CD8-positive, alpha-beta memory T cell (primary cell): ENCODE measurements at regions not wholly inside any gene's neighbourhood (a gene's known extent, or its start where the extent isn't known, plus 50 kb on each side); places are given as distances from the start of the nearest gene placed in this dataset.

Experiments used
- CTCF ChIA-PET: fragments of 350-600 bp; sonication (Branson Sonifier 250); formaldehyde crosslinking; loops from one replicate; lab custom pipeline; 2021; ENCODE audit warnings: antibody characterized with exemption; lab: Charles Lee
- POLR2A ChIA-PET: fragments of 350-600 bp; sonication (Branson Sonifier 250); formaldehyde crosslinking; loops from one replicate; lab custom pipeline; 2021; ENCODE audit warnings: antibody characterized with exemption; lab: Charles Lee
- DNase-seq, 5 donors: peaks; one replicate each; pipeline versions ENCODE4 v3.0.0 to v3.0.0-alpha.2; 2020 to 2022; ENCODE audit warnings: mixed read lengths in 1 of 5
- H3K27ac ChIP-seq: one replicate; pipeline ENCODE4 v1.7.0; 2013; ENCODE audit warnings: low read depth, mild to moderate bottlenecking, low read length, moderate library complexity
- H3K27me3 ChIP-seq: 2 replicates; pipeline ENCODE4 v1.7.0; 2013; ENCODE audit warnings: low read length, mild to moderate bottlenecking; ENCODE audit not compliant: insufficient read depth, poor library complexity, severe bottlenecking
- H3K36me3 ChIP-seq: 2 replicates; pipeline ENCODE4 v1.7.0; 2013; ENCODE audit warnings: mild to moderate bottlenecking, low read length, moderate library complexity; ENCODE audit not compliant: insufficient read depth
- H3K4me1 ChIP-seq: 2 replicates; pipeline ENCODE4 v1.7.0; 2013; ENCODE audit warnings: mild to moderate bottlenecking, low read length, moderate library complexity; ENCODE audit not compliant: insufficient read depth
- H3K4me3 ChIP-seq: 2 replicates; pipeline ENCODE4 v1.7.0; 2013; ENCODE audit warnings: mild to moderate bottlenecking, low read length
- H3K9me3 ChIP-seq: 2 replicates; pipeline ENCODE4 v1.7.0; 2013; ENCODE audit warnings: mild to moderate bottlenecking, low read length
- H3K27ac Mint-ChIP-seq, 8 donors: one replicate each; pipeline ENCODE4 v1.8.0; 2020 to 2021; ENCODE audit warnings: mixed read lengths in 8 of 8, mild to moderate bottlenecking in 6 of 8, inconsistent platforms in 3 of 8, moderate library complexity in 3 of 8
- H3K27me3 Mint-ChIP-seq, 2 donors: one replicate each; pipeline ENCODE4 v1.8.0; 2020 to 2021; ENCODE audit warnings: mixed read lengths in 2 of 2, mild to moderate bottlenecking in 1 of 2, moderate library complexity in 1 of 2
- H3K36me3 Mint-ChIP-seq, 3 donors: one replicate each; pipeline ENCODE4 v1.8.0; 2020 to 2021; ENCODE audit warnings: mixed read lengths in 3 of 3, inconsistent platforms in 1 of 3, mild to moderate bottlenecking in 1 of 3
- H3K4me1 Mint-ChIP-seq, 3 donors: one replicate each; pipeline ENCODE4 v1.8.0; 2020 to 2021; ENCODE audit warnings: mixed read lengths in 3 of 3, inconsistent platforms in 1 of 3, mild to moderate bottlenecking in 1 of 3
- H3K4me3 Mint-ChIP-seq, 7 donors: one replicate each; pipeline ENCODE4 v1.8.0; 2020 to 2021; ENCODE audit warnings: mixed read lengths in 7 of 7, mild to moderate bottlenecking in 6 of 7, moderate library complexity in 4 of 7, inconsistent platforms in 2 of 7
- H3K9me3 Mint-ChIP-seq, 5 donors: one replicate each; pipeline ENCODE4 v1.8.0; 2020 to 2022; ENCODE audit warnings: mixed read lengths in 5 of 5, mild to moderate bottlenecking in 3 of 5, moderate library complexity in 2 of 5, inconsistent platforms in 1 of 5

DNA sequence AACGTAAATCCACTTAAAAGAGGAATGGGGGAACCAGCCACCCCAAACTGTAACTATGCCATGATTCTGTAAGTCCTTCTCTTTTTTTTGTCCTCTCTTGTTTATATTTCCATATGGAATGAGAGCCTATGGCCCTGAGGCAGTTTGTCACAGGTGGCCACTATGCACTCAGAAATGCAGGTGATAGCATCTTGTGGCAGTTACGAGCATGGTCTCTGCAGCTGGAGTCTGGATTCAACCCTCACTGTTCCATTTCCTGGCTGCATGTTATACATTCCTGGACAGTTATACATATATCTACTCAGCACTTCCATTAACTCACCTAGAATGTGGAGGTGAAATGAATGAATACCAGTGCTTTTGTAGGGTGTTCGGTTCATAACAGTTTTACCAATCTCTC is 291.5 kb upstream of the FANCL start:
- Histone ChIP-seq H3K27ac (no peak overlapping the region), H3K4me1 (no peaks in the 10 kb centered on the region), H3K4me3 (no peak overlapping the region), H3K36me3 (no peaks in the 10 kb centered on the region), H3K9me3 (no peaks in the 10 kb centered on the region), H3K27me3 (no peaks in the 10 kb centered on the region)
- Mint-ChIP-seq H3K27ac (no peak overlapping the region), H3K9me3 (peaks cover 0 to 4% (median 0%) of the 10 kb centered on the region in 5 donors), H3K4me3 (no peak overlapping the region), H3K36me3 (no peaks in the 10 kb centered on the region), H3K4me1 (no peaks in the 10 kb centered on the region), H3K27me3 (peaks cover 4 to 6% of the 10 kb centered on the region in 2 donors)
- POLR2A ChIA-PET: no interaction called here
- DNase-seq: no peak
- CTCF ChIA-PET: no interaction called here

DNA sequence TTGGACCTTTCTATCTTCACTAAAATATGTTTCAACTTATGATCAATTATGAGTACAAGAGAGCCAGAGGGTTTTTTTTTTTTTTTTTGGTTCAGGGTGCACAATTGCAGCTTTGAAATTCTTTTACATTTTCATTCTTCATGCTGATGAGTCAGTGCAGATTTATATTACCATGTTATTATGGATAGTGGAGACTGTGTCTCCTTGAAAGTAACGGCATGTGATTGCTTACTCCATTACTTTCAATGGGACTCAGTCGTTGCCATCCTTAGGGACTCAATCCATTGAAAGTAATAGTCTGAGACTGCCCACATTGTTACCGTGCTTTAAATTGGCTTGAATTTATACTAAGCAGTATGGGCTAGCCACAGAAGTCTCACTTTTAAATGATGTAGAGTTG is 286.5 kb upstream of the FANCL start:
- H3K27ac Mint-ChIP-seq: no peak overlapping the region
- Histone ChIP-seq H3K4me3 (no peak overlapping the region), H3K27me3 (no peaks in the 10 kb centered on the region), H3K4me1 (no peaks in the 10 kb centered on the region), H3K9me3 (no peaks in the 10 kb centered on the region), H3K27ac (no peak overlapping the region), H3K36me3 (no peaks in the 10 kb centered on the region)
- ChIA-PET CTCF (no interaction called here), POLR2A (no interaction called here)
- no peaks in the 10 kb centered on the region for H3K36me3 Mint-ChIP-seq
- no peaks in the 10 kb centered on the region for H3K4me1 Mint-ChIP-seq
- H3K27me3 Mint-ChIP-seq: peaks cover 4 to 6% of the 10 kb centered on the region in 2 donors
- DNase-seq: no peak
- H3K9me3 Mint-ChIP-seq: peaks cover 0 to 3% (median 0%) of the 10 kb centered on the region in 5 donors
- H3K4me3 Mint-ChIP-seq: no peak overlapping the region

DNA sequence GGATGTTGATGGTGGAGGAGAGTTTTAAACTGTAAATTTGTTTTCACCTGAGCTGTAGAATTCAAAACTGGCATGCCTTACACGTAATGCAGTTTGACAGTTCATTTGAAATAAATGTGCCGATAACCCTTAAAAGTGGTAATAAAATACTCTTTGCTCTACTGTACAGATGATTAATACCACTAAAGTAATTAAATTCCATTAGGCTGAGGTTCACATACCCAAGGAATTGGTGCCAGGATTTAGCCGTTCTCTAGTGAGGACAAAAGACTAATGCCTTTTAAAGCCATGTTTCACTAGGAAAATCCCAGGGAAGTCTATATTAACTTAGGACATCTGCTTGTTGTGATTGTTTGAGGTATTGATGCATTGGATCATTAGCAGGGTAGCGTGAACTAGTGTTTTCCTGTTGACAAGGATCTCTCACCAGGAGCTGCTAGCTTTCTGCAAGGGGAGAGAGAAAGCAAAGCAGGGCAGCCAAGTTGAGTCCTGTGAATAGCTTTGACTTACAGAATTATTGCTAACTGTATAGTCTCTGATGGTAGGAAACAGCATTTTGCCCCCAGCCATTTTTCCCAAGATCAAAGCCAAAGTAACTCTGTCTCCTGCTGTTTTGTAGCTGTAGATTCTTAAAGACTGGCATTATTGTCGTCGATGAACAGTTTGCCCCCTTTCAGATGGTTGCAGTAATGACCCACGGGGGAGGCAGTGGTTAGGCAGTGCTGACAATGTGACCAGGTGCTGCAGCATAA is 280.9 kb upstream of the FANCL start:
- Histone ChIP-seq H3K36me3 (no peaks in the 10 kb centered on the region), H3K27me3 (no peaks in the 10 kb centered on the region), H3K9me3 (no peaks in the 10 kb centered on the region), H3K4me3 (no peak overlapping the region), H3K27ac (no peak overlapping the region), H3K4me1 (no peaks in the 10 kb centered on the region)
- ChIA-PET CTCF (no interaction called here), POLR2A (no interaction called here)
- Mint-ChIP-seq H3K27me3 (peaks cover 2 to 5% of the 10 kb centered on the region in 2 donors), H3K27ac (no peak overlapping the region), H3K4me1 (no peaks in the 10 kb centered on the region), H3K9me3 (no peaks in the 10 kb centered on the region), H3K36me3 (no peaks in the 10 kb centered on the region), H3K4me3 (no peak overlapping the region)
- DNase-seq: no peak

DNA sequence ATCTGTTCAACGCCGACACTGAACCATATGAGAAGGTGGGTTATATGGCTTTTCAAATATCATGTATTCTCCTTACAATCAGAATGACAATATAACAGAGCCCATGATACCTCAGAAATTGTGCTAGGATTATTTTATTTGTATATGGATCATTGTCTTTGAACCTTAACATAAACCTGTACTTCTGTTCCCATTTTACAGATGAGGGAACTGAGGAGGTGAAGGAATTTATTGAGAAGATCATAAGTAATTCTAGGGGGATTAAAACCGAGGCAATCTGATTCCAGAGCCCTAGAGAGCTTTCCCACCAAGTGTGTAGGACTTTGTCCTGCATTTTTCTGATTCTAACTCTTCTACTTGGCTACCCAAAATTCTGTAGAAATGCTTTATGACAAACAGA is 279.8 kb upstream of the FANCL start:
- ChIA-PET POLR2A (no interaction called here), CTCF (no interaction called here)
- H3K27me3 Mint-ChIP-seq: peaks cover 2 to 5% of the 10 kb centered on the region in 2 donors
- H3K27me3 ChIP-seq: no peaks in the 10 kb centered on the region
- no peaks in the 10 kb centered on the region for H3K4me1 ChIP-seq
- H3K9me3 ChIP-seq: no peaks in the 10 kb centered on the region
- DNase-seq: no peak
- H3K36me3 ChIP-seq: no peaks in the 10 kb centered on the region
- H3K4me3 Mint-ChIP-seq: no peak overlapping the region
- H3K27ac Mint-ChIP-seq: no peak overlapping the region
- no peak overlapping the region for H3K4me3 ChIP-seq
- no peaks in the 10 kb centered on the region for H3K36me3 Mint-ChIP-seq
- no peaks in the 10 kb centered on the region for H3K4me1 Mint-ChIP-seq
- H3K9me3 Mint-ChIP-seq: no peaks in the 10 kb centered on the region
- H3K27ac ChIP-seq: no peak overlapping the region

DNA sequence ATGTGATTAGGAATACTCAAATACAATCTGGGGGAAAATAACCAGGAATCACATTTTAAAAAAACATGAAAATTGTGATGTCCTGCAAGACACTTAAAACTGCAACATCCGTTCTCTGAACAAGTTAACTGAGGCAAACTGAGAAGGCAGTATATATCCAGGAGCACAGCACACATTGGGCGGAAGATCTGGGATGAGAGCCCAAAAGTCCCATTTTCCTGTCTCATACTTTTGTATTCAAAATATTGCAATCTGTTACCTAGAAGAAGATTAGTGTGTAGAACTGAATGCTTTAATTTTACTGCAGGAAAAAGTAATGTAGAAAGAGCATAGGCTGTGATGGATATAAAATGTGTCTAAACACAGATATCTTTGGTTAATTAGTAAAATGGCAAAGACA is 276.8 kb upstream of the FANCL start:
- H3K36me3 ChIP-seq: no peaks in the 10 kb centered on the region
- H3K4me3 Mint-ChIP-seq: no peak overlapping the region
- H3K4me1 Mint-ChIP-seq: no peaks in the 10 kb centered on the region
- no peaks in the 10 kb centered on the region for H3K9me3 ChIP-seq
- H3K36me3 Mint-ChIP-seq: no peaks in the 10 kb centered on the region
- H3K4me3 ChIP-seq: no peak overlapping the region
- H3K27ac ChIP-seq: no peak overlapping the region
- no peaks in the 10 kb centered on the region for H3K27me3 ChIP-seq
- no peak for DNase-seq
- ChIA-PET POLR2A (no interaction called here), CTCF (no interaction called here)
- H3K4me1 ChIP-seq: no peaks in the 10 kb centered on the region
- no peak overlapping the region for H3K27ac Mint-ChIP-seq
- no peaks in the 10 kb centered on the region for H3K9me3 Mint-ChIP-seq
- peaks cover 2 to 5% of the 10 kb centered on the region in 2 donors for H3K27me3 Mint-ChIP-seq

DNA sequence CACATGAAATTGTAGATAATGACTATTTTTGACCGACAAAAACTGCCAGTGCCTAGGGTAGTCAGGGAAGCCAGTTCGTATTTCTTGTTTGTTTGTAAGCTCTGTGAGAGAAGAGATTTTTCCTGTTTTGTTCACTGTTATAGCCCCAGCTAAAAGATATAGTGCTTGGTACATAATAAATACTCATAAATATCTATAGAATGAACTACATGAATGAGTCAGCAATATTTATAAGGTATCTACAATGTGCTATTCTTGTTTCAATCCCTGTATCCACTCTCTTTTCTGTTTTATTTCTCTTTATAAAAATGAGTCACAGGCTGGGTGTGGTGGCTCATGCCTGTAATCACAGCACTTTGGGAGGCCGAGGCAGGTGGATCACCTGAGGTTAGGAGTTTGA is 275.6 kb upstream of the FANCL start:
- Mint-ChIP-seq H3K36me3 (no peaks in the 10 kb centered on the region), H3K27ac (no peak overlapping the region), H3K9me3 (no peaks in the 10 kb centered on the region), H3K27me3 (peaks cover 2 to 5% of the 10 kb centered on the region in 2 donors), H3K4me3 (no peak overlapping the region), H3K4me1 (no peaks in the 10 kb centered on the region)
- Histone ChIP-seq H3K36me3 (no peaks in the 10 kb centered on the region), H3K27me3 (no peaks in the 10 kb centered on the region), H3K27ac (no peak overlapping the region), H3K4me1 (no peaks in the 10 kb centered on the region), H3K9me3 (no peaks in the 10 kb centered on the region), H3K4me3 (no peak overlapping the region)
- CTCF ChIA-PET: no interaction called here
- POLR2A ChIA-PET: no interaction called here
- no peak for DNase-seq

DNA sequence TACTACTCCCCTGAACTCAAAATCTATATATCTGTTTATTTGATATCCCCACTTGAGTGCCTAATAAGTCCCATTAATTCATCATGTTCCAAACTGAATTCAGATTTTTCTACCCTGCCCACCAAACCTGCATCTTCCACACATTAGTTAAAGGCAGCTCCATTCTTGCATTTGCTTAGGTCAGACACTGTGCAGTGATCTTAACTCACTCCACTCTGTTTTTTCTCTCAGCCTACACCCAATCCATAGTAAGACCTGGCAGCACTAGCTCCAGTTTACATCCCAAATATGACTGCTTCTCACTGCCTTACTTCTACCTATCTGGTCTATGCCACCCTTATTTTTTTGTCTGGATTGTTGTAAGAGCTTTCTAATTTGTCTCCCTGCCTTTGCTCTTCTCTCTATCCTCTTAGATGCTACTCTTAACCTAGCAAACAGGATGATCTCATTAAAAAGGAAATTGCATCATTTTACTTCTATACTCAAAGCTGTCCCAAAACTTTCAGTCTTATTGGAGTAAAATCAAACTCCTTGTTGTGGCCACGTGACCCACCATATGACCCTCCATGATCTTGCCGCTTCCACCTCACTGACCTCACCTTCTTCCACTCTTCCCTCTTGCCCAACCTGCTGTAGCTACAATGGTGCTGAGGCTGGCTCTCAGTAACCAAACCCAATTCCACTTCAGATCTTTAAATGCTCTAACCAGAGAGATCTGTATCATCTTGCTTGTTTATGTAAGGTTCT is 274.9 kb upstream of the FANCL start:
- DNase-seq: no peak
- no peak overlapping the region for H3K4me3 Mint-ChIP-seq
- H3K4me1 Mint-ChIP-seq: no peaks in the 10 kb centered on the region
- H3K9me3 ChIP-seq: no peaks in the 10 kb centered on the region
- no peaks in the 10 kb centered on the region for H3K36me3 Mint-ChIP-seq
- peaks cover 2 to 5% of the 10 kb centered on the region in 2 donors for H3K27me3 Mint-ChIP-seq
- POLR2A ChIA-PET: no interaction called here
- no peaks in the 10 kb centered on the region for H3K4me1 ChIP-seq
- H3K27me3 ChIP-seq: no peaks in the 10 kb centered on the region
- CTCF ChIA-PET: no interaction called here
- H3K36me3 ChIP-seq: no peaks in the 10 kb centered on the region
- no peaks in the 10 kb centered on the region for H3K9me3 Mint-ChIP-seq
- H3K27ac Mint-ChIP-seq: no peak overlapping the region
- H3K27ac ChIP-seq: no peak overlapping the region
- H3K4me3 ChIP-seq: no peak overlapping the region

DNA sequence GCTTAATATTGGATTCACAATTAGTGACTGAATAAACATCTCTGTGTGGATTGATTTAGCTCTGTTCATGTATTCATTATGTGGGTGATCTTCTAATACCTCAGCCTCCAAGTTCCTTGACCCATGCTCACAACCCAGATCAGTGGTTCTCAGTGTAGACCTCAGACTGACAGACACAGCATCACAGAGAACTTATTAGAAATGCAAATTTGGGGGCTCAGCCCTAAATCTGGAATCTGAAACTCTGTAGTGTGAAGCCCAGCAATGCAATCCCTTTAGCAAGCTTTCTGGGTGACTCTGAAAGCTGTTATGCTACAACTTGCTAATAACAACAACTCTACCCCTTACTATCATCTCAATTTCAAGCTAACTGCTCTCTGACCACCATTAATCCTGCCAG is 273.1 kb upstream of the FANCL start:
- Mint-ChIP-seq H3K27me3 (peaks cover 0 to 9% of the 10 kb centered on the region in 2 donors), H3K27ac (no peak overlapping the region), H3K9me3 (no peaks in the 10 kb centered on the region), H3K36me3 (no peaks in the 10 kb centered on the region), H3K4me1 (no peaks in the 10 kb centered on the region), H3K4me3 (no peak overlapping the region)
- CTCF ChIA-PET: no interaction called here
- no peaks in the 10 kb centered on the region for H3K4me1 ChIP-seq
- no peaks in the 10 kb centered on the region for H3K9me3 ChIP-seq
- H3K27me3 ChIP-seq: no peaks in the 10 kb centered on the region
- no peak overlapping the region for H3K27ac ChIP-seq
- DNase-seq: no peak
- POLR2A ChIA-PET: no interaction called here
- no peak overlapping the region for H3K4me3 ChIP-seq
- H3K36me3 ChIP-seq: no peaks in the 10 kb centered on the region
